ENCODE measurements at regions not wholly inside any gene's neighbourhood (a gene's known extent, or its start where the extent isn't known, plus 50 kb on each side); places are given as distances from the start of the nearest gene placed in this dataset.

GRCh38 chr20:23289249-23289648, 61.3 kb upstream of the NXT1 start:
- no peak for TF ChIP-seq CTCF (conservative IDR thresholded peaks at IDR 0.05 in 1 of 2, IDR thresholded peaks at IDR 0.05 in 1 of 2; ENCODE audit: extremely low read depth in 1 of 2, insufficient read depth in 1 of 2, low read depth in 1 of 2, low read length in 2 of 2)
- TF ChIP-seq EZH2 (IDR thresholded peaks at IDR 0.05; ENCODE audit: borderline replicate concordance, low read length), result no peak

Data from mammary epithelial cell (primary cell).